HFFc6 (cell line): ENCODE measurements at regions not wholly inside any gene's neighbourhood (a gene's known extent, or its start where the extent isn't known, plus 50 kb on each side); places are given as distances from the start of the nearest gene placed in this dataset.

Experiments used
- DNase-seq: peaks from one replicate; pipeline ENCODE4 v3.0.0-alpha.2; 2018
- H3K27ac Mint-ChIP-seq: 2 replicates; pipeline ENCODE4 v1.8.0; 2020; ENCODE audit warnings: mild to moderate bottlenecking, mixed read lengths
- H3K27me3 Mint-ChIP-seq: 2 replicates; pipeline ENCODE4 v1.8.0; 2021; ENCODE audit warnings: mild to moderate bottlenecking, moderate library complexity, mixed read lengths; ENCODE audit not compliant: insufficient read depth
- H3K36me3 Mint-ChIP-seq: 2 replicates; pipeline ENCODE4 v1.8.0; 2021; ENCODE audit warnings: low read depth, mixed read lengths
- H3K4me1 Mint-ChIP-seq: 2 replicates; pipeline ENCODE4 v1.8.0; 2020; ENCODE audit warnings: low read depth, mixed read lengths
- H3K4me3 Mint-ChIP-seq: 2 replicates; pipeline ENCODE4 v1.8.0; 2020; ENCODE audit warnings: mild to moderate bottlenecking, moderate library complexity, mixed read lengths
- H3K9me3 Mint-ChIP-seq: 2 replicates; pipeline ENCODE4 v1.8.0; 2020; ENCODE audit warnings: mild to moderate bottlenecking, mixed read lengths
- TF ChIP-seq, protein P1 (sequence below): fragments of 200-600 bp; sonication (generic); IDR thresholded peaks from 2 replicates; pipeline ENCODE4 v1.5.0; 2021; ENCODE audit warnings: antibody characterized with exemption, mild to moderate bottlenecking

DNA sequence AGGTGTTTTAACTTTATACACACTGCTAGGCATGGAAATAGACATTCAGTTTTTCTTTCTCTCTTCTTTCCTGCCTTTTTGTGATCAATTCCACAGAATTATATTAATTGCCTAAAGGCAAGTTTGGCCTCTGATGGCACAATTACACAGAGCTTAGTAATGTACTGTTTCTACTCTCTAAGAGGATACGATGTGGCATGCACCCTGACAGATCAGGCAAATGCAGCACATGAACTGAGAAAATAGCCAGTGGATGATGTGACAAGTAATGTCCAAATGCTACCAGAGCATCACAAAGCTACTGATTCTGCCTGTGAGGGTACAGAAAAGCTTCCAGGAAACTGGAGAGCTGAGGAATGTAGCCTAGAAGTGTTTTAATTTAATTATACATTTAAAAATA is 233.8 kb upstream of the PRR20A start:
- TF ChIP-seq, protein P1, sequence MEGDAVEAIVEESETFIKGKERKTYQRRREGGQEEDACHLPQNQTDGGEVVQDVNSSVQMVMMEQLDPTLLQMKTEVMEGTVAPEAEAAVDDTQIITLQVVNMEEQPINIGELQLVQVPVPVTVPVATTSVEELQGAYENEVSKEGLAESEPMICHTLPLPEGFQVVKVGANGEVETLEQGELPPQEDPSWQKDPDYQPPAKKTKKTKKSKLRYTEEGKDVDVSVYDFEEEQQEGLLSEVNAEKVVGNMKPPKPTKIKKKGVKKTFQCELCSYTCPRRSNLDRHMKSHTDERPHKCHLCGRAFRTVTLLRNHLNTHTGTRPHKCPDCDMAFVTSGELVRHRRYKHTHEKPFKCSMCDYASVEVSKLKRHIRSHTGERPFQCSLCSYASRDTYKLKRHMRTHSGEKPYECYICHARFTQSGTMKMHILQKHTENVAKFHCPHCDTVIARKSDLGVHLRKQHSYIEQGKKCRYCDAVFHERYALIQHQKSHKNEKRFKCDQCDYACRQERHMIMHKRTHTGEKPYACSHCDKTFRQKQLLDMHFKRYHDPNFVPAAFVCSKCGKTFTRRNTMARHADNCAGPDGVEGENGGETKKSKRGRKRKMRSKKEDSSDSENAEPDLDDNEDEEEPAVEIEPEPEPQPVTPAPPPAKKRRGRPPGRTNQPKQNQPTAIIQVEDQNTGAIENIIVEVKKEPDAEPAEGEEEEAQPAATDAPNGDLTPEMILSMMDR, result no peak
- Mint-ChIP-seq H3K27ac (no peak overlapping the region), H3K9me3 (peaks cover 18% of the 10 kb centered on the region), H3K36me3 (no peaks in the 10 kb centered on the region; the same call in 1 of the 2 replicates), H3K27me3 (no peaks in the 10 kb centered on the region; the same call in 1 of the 2 replicates), H3K4me3 (no peak overlapping the region), H3K4me1 (no peaks in the 10 kb centered on the region)
- DNase-seq, result no peak

- Mint-ChIP-seq H3K27ac (no peak overlapping the region), H3K9me3 (peaks cover 15% of the 10 kb centered on the region; the same call in 1 of the 2 replicates), H3K4me1 (no peaks in the 10 kb centered on the region), H3K27me3 (no peaks in the 10 kb centered on the region), H3K36me3 (no peaks in the 10 kb centered on the region; the same call in 1 of the 2 replicates), H3K4me3 (no peak overlapping the region)
- DNase-seq, result no peak
- TF ChIP-seq, protein P1, result no peak
Observed at GRCh38 chr13:56907766-56908165, 233.0 kb upstream of the PRR20A start.

GRCh38 chr13:56909896-56910600 is 230.7 kb upstream of the PRR20A start:
- Mint-ChIP-seq H3K4me3 (no peak overlapping the region), H3K4me1 (no peaks in the 10 kb centered on the region), H3K36me3 (no peaks in the 10 kb centered on the region; the same call in 1 of the 2 replicates), H3K27me3 (no peaks in the 10 kb centered on the region), H3K27ac (no peak overlapping the region), H3K9me3 (peaks cover 15% of the 10 kb centered on the region; the same call in 1 of the 2 replicates)
- TF ChIP-seq, protein P1, result no peak
- DNase-seq, result no peak

DNA sequence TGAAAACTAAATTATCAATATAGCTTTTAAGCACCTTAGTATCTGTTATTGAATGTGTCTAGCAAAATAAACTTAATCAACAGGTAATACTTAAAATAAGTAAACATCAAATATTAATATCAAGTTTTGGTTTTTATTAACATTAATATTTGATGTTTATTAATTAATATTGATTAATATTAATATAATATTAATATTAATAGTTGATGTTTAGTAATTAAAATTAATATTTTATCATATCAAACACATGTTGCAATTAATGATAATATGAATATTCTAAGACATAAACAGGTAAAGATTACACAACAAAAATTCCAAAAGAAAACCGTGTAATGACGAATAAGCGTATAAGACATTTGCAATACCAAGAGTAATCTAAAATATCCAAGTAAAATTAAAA is 222.8 kb upstream of the PRR20A start:
- no peak overlapping the region for H3K4me3 Mint-ChIP-seq
- no peaks in the 10 kb centered on the region for H3K4me1 Mint-ChIP-seq
- H3K9me3 Mint-ChIP-seq, result peaks cover 31% of the 10 kb centered on the region
- H3K27ac Mint-ChIP-seq, result no peak overlapping the region
- H3K36me3 Mint-ChIP-seq, result no peaks in the 10 kb centered on the region; the same call in 1 of the 2 replicates
- TF ChIP-seq, protein P1, result no peak
- DNase-seq, result no peak
- H3K27me3 Mint-ChIP-seq, result no peaks in the 10 kb centered on the region; the same call in 1 of the 2 replicates

DNA sequence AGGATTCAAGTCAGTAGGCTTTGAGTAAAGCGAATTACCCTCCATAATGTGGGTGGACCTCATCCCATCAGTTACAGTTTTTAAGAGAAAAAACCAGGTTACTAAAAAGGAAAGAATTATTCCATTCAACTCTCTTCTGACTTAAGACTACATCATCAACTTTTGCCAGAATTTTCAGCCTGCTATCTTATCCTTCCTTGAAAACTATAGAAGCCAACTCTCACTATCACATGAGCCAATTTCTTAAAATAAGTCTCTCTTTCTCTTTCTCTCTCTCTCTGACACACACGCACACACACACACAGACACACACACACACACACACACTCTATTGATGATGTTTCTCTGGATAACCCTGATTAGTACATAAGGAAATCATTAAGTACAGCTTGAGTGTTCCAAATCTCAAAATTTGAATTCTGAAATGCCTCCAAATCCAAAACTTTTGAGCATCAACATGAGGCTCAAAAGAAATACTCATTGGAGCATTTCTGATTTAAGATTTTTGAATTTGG is 217.0 kb upstream of the PRR20A start:
- TF ChIP-seq, protein P1, result no peak
- Mint-ChIP-seq H3K27me3 (no peaks in the 10 kb centered on the region; the same call in 1 of the 2 replicates), H3K27ac (no peak overlapping the region), H3K36me3 (peaks cover 4% of the 10 kb centered on the region; the same call in 1 of the 2 replicates), H3K4me3 (no peak overlapping the region), H3K4me1 (no peaks in the 10 kb centered on the region), H3K9me3 (peaks cover 52% of the 10 kb centered on the region)
- no peak for DNase-seq
